ENCODE measurements at regions not wholly inside any gene's neighbourhood (a gene's known extent, or its start where the extent isn't known, plus 50 kb on each side); places are given as distances from the start of the nearest gene placed in this dataset.

DNA sequence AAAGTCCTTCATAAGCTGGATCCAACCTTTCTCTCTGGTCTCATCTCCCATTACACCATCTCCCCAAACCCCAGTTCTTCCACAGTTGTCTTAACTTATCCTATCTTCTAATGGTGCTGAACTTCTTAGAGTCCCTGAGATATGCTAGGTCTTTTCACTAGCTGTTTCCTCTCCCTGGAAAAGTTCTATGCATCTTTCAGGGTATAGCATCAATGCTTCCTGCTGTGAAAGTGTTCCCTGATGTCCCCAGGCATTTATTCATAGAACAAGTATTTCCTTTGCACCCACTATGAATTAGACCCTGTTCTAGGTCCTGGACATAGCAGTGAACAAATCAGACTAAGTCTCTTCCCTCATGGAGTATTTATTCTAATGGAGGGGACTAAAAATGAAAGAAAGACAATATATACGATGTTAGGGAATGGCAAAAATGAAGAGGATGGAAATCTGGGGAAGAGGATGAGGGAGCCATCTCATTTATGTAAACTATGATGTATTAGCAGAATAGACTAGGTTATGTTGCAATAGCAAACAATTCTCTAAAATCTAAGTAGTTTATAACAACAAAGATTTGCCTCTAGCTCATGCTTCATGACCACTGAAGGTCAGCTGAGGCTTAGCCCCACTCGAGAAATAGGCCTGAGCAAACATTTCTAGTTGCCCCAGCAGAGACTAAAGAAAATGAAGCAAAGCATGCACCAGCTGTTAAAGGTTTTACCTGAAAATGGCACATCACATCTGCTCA is 120.0 kb downstream of the CYSLTR2 start:
- TF ChIP-seq GATA3 (IDR thresholded peaks at IDR 0.05; ENCODE audit: low read depth, low read length) = no peak
- TF ChIP-seq GATA2 (IDR thresholded peaks at IDR 0.05; ENCODE audit: low read depth, low read length) = no peak
